ENCODE measurements at regions not wholly inside any gene's neighbourhood (a gene's known extent, or its start where the extent isn't known, plus 50 kb on each side); places are given as distances from the start of the nearest gene placed in this dataset.

GRCh38 chr11:82234256-82234655 lies 499.4 kb downstream of the FAM181B start:
- no peak for DNase-seq (ENCODE audit: extremely low read depth, low read depth)
- TF ChIP-seq CTCF (IDR thresholded peaks at IDR 0.05; ENCODE audit: low read depth, low read length): no peak

GRCh38 chr11:82233201-82233600 lies 500.5 kb downstream of the FAM181B start:
- TF ChIP-seq CTCF (IDR thresholded peaks at IDR 0.05; ENCODE audit: low read depth, low read length): no peak
- DNase-seq (ENCODE audit: extremely low read depth, low read depth): no peak

GRCh38 chr11:82229341-82229740 lies 504.3 kb downstream of the FAM181B start:
- DNase-seq (ENCODE audit: extremely low read depth, low read depth): no peak
- no peak; the same call in none of the 2 replicates for TF ChIP-seq CTCF (IDR thresholded peaks at IDR 0.05; ENCODE audit: low read depth, low read length)

GRCh38 chr11:82225930-82226329 lies 507.7 kb downstream of the FAM181B start:
- no peak for DNase-seq (ENCODE audit: extremely low read depth, low read depth)
- TF ChIP-seq CTCF (IDR thresholded peaks at IDR 0.05; ENCODE audit: low read depth, low read length): no peak

GRCh38 chr11:82225502-82225901 lies 508.2 kb downstream of the FAM181B start:
- no peak for DNase-seq (ENCODE audit: extremely low read depth, low read depth)
- TF ChIP-seq CTCF (IDR thresholded peaks at IDR 0.05; ENCODE audit: low read depth, low read length): no peak

- TF ChIP-seq CTCF (IDR thresholded peaks at IDR 0.05; ENCODE audit: low read depth, low read length): no peak
- no peak for DNase-seq (ENCODE audit: extremely low read depth, low read depth)
Observed at GRCh38 chr11:82216927-82217570, 516.6 kb downstream of the FAM181B start.

- no peak for DNase-seq (ENCODE audit: extremely low read depth, low read depth)
- TF ChIP-seq CTCF (IDR thresholded peaks at IDR 0.05; ENCODE audit: low read depth, low read length): no peak
Observed at GRCh38 chr11:82210011-82210410, 523.7 kb downstream of the FAM181B start.

Measured in AG09319 (cell line).